EH (cell line): ENCODE measurements at regions not wholly inside any gene's neighbourhood (a gene's known extent, or its start where the extent isn't known, plus 50 kb on each side); places are given as distances from the start of the nearest gene placed in this dataset.
A peak's percentile ranks its signal among the peaks of the same experiment; 100 is the strongest.

ENCODE experiments used
- DNase-seq: peaks from one replicate; pipeline ENCODE4 v3.0.0-alpha.2; 2015; ENCODE audit warnings: low read depth

GRCh38 chr6:2462831-2463230 is 217.4 kb upstream of the GMDS start:
- no peak for DNase-seq

- DNase-seq = no peak
Observed at GRCh38 chr6:2460216-2460745, 214.9 kb upstream of the GMDS start.

GRCh38 chr6:2454180-2454579 is 208.8 kb upstream of the GMDS start:
- peak; percentile 22 for DNase-seq

GRCh38 chr6:2450546-2450945 is 205.1 kb upstream of the GMDS start:
- peak; percentile 19 for DNase-seq

GRCh38 chr6:2449572-2449940 is 204.2 kb upstream of the GMDS start:
- no peak for DNase-seq

- peak; percentile 88 for DNase-seq
Observed at GRCh38 chr6:2448826-2449571, 203.6 kb upstream of the GMDS start.

GRCh38 chr6:2447931-2448330 is 202.5 kb upstream of the GMDS start:
- peak; percentile 13 for DNase-seq

- no peak for DNase-seq
Observed at GRCh38 chr6:2447318-2447920, 202.0 kb upstream of the GMDS start.

- peak; percentile 55 for DNase-seq
Observed at GRCh38 chr6:2441601-2442475, 196.4 kb upstream of the GMDS start.

GRCh38 chr6:2440516-2440915 is 195.1 kb upstream of the GMDS start:
- no peak for DNase-seq

GRCh38 chr6:2439632-2440031 is 194.2 kb upstream of the GMDS start:
- DNase-seq = no peak

- no peak for DNase-seq
Observed at GRCh38 chr6:2439082-2439481, 193.7 kb upstream of the GMDS start.

- no peak for DNase-seq
Observed at GRCh38 chr6:2436410-2437154, 191.2 kb upstream of the GMDS start.

GRCh38 chr6:2435323-2435722 is 189.9 kb upstream of the GMDS start:
- DNase-seq = no peak

GRCh38 chr6:2434912-2435311 is 189.5 kb upstream of the GMDS start:
- no peak for DNase-seq

GRCh38 chr6:2434116-2434515 is 188.7 kb upstream of the GMDS start:
- no peak for DNase-seq

- DNase-seq = no peak
Observed at GRCh38 chr6:2433711-2434110, 188.3 kb upstream of the GMDS start.

GRCh38 chr6:2433266-2433665 is 187.9 kb upstream of the GMDS start:
- DNase-seq = peak; percentile 61

- DNase-seq = peak; percentile 98
Observed at GRCh38 chr6:2432292-2432691, 186.9 kb upstream of the GMDS start.

- DNase-seq = no peak
Observed at GRCh38 chr6:2430612-2431011, 185.2 kb upstream of the GMDS start.

- DNase-seq = peak; percentile 80
Observed at GRCh38 chr6:2429460-2429859, 184.1 kb upstream of the GMDS start.

- DNase-seq = no peak
Observed at GRCh38 chr6:2429032-2429431, 183.6 kb upstream of the GMDS start.
